ENCODE measurements at regions not wholly inside any gene's neighbourhood (a gene's known extent, or its start where the extent isn't known, plus 50 kb on each side); places are given as distances from the start of the nearest gene placed in this dataset.
A peak's percentile ranks its signal among the peaks of the same experiment; 100 is the strongest.

DNA sequence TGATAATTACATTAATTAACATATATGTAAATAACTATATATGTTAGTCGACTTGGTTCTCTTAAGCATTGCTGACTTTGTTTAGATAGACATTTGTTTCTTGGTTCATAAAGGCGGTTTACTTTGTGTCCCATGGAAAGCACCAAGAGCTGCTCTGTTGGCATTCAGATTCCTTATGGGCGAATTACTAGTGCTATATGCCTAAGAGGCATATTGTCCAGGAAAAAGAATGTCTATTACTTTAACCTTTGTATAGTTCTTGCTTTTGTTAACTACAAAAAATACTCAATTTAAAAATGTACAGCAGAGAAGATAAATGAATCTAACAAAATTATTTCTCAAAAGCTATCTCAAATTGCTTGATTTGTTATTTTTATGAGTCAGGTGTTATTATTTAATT, 532.8 kb downstream of the FAT4 start:
- no peak for DNase-seq (ENCODE audit: low spot score in 2 of 2, unreplicated experiment in 2 of 2)
- H3K27ac Mint-ChIP-seq = no peak overlapping the region
- H3K4me1 Mint-ChIP-seq = peaks cover 14% of the 10 kb centered on the region
- H3K4me3 Mint-ChIP-seq = no peak overlapping the region
- no peaks in the 10 kb centered on the region for H3K27me3 Mint-ChIP-seq (ENCODE audit: low read depth)
- H3K9me3 Mint-ChIP-seq = no peaks in the 10 kb centered on the region
- no peaks in the 10 kb centered on the region for H3K36me3 Mint-ChIP-seq
- TF ChIP-seq, protein P1, sequence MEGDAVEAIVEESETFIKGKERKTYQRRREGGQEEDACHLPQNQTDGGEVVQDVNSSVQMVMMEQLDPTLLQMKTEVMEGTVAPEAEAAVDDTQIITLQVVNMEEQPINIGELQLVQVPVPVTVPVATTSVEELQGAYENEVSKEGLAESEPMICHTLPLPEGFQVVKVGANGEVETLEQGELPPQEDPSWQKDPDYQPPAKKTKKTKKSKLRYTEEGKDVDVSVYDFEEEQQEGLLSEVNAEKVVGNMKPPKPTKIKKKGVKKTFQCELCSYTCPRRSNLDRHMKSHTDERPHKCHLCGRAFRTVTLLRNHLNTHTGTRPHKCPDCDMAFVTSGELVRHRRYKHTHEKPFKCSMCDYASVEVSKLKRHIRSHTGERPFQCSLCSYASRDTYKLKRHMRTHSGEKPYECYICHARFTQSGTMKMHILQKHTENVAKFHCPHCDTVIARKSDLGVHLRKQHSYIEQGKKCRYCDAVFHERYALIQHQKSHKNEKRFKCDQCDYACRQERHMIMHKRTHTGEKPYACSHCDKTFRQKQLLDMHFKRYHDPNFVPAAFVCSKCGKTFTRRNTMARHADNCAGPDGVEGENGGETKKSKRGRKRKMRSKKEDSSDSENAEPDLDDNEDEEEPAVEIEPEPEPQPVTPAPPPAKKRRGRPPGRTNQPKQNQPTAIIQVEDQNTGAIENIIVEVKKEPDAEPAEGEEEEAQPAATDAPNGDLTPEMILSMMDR (IDR thresholded peaks at IDR 0.05; ENCODE audit: unreplicated experiment) = no peak

DNA sequence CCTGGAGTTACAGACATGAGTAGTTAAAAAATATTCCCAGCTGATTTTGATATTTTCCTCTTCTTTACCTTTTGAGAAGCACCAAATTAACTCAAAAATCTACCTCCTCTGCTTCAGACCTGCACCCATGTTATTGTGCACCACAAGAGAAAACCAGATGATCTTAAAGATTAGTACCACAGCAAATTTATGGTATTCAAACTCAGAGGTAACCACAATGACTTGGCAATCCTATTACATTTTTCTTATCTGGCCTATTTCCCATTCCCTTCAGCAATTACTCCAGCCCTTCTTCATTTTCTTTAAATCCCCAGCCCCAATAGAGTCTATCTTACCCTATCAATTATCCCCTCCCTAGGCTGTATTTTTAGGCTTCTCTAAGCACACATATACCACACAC, 535.1 kb downstream of the FAT4 start:
- no peaks in the 10 kb centered on the region for H3K36me3 Mint-ChIP-seq
- peaks cover 14% of the 10 kb centered on the region for H3K4me1 Mint-ChIP-seq
- TF ChIP-seq, protein P1 (IDR thresholded peaks at IDR 0.05; ENCODE audit: unreplicated experiment) = no peak
- DNase-seq (ENCODE audit: low spot score in 2 of 2, unreplicated experiment in 2 of 2) = no peak
- H3K4me3 Mint-ChIP-seq = no peak overlapping the region
- H3K27ac Mint-ChIP-seq = peak overlapping the region; percentile 6
- H3K27me3 Mint-ChIP-seq (ENCODE audit: low read depth) = no peaks in the 10 kb centered on the region
- H3K9me3 Mint-ChIP-seq = no peaks in the 10 kb centered on the region

DNA sequence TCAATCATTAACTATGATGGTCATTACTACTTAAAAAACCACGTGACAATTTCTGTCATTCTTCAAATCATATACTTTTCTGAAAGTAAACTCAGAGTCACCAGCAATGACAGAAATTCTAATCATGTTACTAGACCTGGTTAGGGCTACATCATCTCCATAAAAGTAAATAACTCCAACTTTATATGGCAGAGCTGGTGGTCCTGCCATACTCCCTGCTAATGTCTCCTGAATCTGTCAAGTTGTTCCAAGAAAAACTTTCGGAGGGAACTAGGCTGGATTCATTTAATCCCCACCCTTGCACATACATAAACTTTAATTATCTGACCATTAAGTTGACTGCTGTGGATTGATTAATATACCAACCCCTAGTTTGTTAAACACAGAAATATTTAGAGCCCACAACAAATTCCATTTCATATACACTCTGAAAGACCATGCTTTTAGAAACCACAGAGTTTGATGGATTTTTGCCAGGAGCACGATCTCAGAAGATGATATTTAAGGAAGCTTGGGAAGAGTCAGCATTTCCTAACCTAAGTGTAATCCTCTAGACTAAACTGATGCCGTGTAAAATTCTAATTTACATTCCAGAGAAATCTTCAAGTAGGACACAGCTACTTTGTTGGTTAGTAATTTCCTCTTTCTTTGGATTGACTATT, 577.0 kb downstream of the FAT4 start:
- peaks cover 7% of the 10 kb centered on the region for H3K4me1 Mint-ChIP-seq
- DNase-seq (ENCODE audit: low spot score in 2 of 2, unreplicated experiment in 2 of 2) = no peak
- no peaks in the 10 kb centered on the region for H3K27me3 Mint-ChIP-seq (ENCODE audit: low read depth)
- peaks cover 16% of the 10 kb centered on the region for H3K9me3 Mint-ChIP-seq
- H3K36me3 Mint-ChIP-seq = no peaks in the 10 kb centered on the region
- H3K27ac Mint-ChIP-seq = peak overlapping the region; percentile 73
- H3K4me3 Mint-ChIP-seq = no peak overlapping the region
- TF ChIP-seq, protein P1 (IDR thresholded peaks at IDR 0.05; ENCODE audit: unreplicated experiment) = no peak

DNA sequence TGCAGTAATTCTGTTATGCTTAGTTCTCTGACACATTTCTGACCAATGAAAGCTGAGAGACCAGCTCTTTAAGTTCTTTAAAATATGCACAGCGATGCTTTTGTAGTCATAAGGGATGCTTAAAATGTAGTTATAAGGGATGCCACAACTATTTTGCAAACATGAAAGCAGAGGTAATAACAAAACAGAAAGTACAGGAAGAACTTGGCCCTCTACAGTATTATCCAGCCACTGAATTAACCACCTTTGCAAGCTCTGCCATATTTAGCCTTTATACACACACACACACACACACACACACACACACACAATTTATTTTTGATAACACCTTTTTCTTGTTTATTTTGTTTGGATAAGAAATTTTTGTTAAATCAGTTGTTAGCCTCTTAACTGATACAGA, 590.0 kb downstream of the FAT4 start:
- Mint-ChIP-seq H3K36me3 (no peaks in the 10 kb centered on the region), H3K4me3 (no peak overlapping the region), H3K27ac (no peak overlapping the region), H3K27me3 (ENCODE audit: low read depth) (no peaks in the 10 kb centered on the region), H3K4me1 (peaks cover 6% of the 10 kb centered on the region), H3K9me3 (peaks cover 7% of the 10 kb centered on the region)
- TF ChIP-seq, protein P1 (IDR thresholded peaks at IDR 0.05; ENCODE audit: unreplicated experiment) = no peak
- DNase-seq (ENCODE audit: low spot score in 2 of 2, unreplicated experiment in 2 of 2) = no peak

DNA sequence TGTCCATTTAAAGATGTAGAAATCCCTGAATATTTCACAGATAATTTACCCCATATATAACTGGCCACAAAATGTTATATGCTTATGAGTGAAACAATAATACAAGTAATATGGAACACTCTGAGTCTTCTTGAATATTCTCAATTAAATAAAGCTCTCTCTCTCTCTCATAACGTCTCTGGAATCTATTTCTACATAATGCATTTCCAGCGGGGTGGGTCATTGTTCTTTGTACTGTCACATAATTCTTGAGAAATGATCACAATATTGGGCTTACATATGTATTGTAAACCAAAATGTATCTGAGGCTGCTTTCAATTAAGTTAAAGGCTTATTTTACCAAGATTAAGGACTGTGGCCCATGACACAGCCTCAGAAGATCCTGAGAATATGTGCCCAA, 596.3 kb downstream of the FAT4 start:
- Mint-ChIP-seq H3K4me3 (no peak overlapping the region), H3K9me3 (peaks cover 10% of the 10 kb centered on the region), H3K4me1 (peaks cover 8% of the 10 kb centered on the region), H3K27me3 (ENCODE audit: low read depth) (no peaks in the 10 kb centered on the region), H3K27ac (no peak overlapping the region), H3K36me3 (no peaks in the 10 kb centered on the region)
- DNase-seq (ENCODE audit: low spot score in 2 of 2, unreplicated experiment in 2 of 2) = no peak
- TF ChIP-seq, protein P1 (IDR thresholded peaks at IDR 0.05; ENCODE audit: unreplicated experiment) = no peak

DNA sequence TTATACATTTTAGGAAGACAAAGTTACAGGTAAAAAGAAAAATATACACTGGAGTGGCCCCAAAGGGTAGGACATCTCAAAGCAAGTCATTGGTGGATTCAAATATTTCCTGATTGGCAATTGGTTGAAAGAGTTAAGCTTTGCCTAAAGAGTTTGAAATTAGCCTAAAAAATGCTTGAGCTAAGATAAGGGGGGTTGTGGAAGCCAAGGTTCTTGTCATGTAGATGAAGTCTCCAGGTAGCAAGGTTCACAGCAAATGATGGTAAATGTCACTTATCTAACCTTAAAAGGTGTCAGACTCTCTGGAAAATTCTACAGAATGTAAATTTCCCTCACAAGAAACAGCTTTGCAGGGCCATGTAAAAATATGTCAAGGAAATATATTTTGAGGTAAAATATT, 596.7 kb downstream of the FAT4 start:
- DNase-seq (ENCODE audit: low spot score in 2 of 2, unreplicated experiment in 2 of 2) = no peak
- peaks cover 8% of the 10 kb centered on the region for H3K4me1 Mint-ChIP-seq
- no peak overlapping the region for H3K27ac Mint-ChIP-seq
- H3K27me3 Mint-ChIP-seq (ENCODE audit: low read depth) = no peaks in the 10 kb centered on the region
- no peaks in the 10 kb centered on the region for H3K36me3 Mint-ChIP-seq
- TF ChIP-seq, protein P1 (IDR thresholded peaks at IDR 0.05; ENCODE audit: unreplicated experiment) = no peak
- H3K4me3 Mint-ChIP-seq = no peak overlapping the region
- peaks cover 10% of the 10 kb centered on the region for H3K9me3 Mint-ChIP-seq
